Stomach (tissue), 4 donors: ENCODE measurements at regions not wholly inside any gene's neighbourhood (a gene's known extent, or its start where the extent isn't known, plus 50 kb on each side); places are given as distances from the start of the nearest gene placed in this dataset.

Experiments
- CTCF ChIP-seq, 7 experiments: fragments of 450-650 bp in 4 of 7; fragments of 200-600 bp in 3 of 7; sonication (generic) in 3 of 7; IDR thresholded peaks; one replicate each; pipeline ENCODE4 v1.5.1; 2016 to 2019; ENCODE audit warnings: antibody characterized with exemption in 7 of 7, control low read depth in 2 of 7, mild to moderate bottlenecking in 1 of 7
- POLR2A ChIP-seq, 4 donors: fragments of 450-650 bp; IDR thresholded peaks; one replicate each; pipeline ENCODE4 v1.6.1; 2016; ENCODE audit warnings: antibody characterized with exemption in 4 of 4, control low read depth in 2 of 4, mild to moderate bottlenecking in 1 of 4, moderate library complexity in 1 of 4

- TF ChIP-seq POLR2A (IDR thresholded peaks at IDR 0.05) (no peak), CTCF (IDR thresholded peaks at IDR 0.05) (no peak)
These were observed 838.2 kb upstream of the RGS18 start for GRCh38 chr1:191320062-191320461.
